ENCODE measurements at regions not wholly inside any gene's neighbourhood (a gene's known extent, or its start where the extent isn't known, plus 50 kb on each side); places are given as distances from the start of the nearest gene placed in this dataset.

- Histone ChIP-seq H2AFZ (ENCODE audit: low read depth, low read length) (no peak overlapping the region), H3K9me3 (ENCODE audit: control insufficient read depth, low read length) (no peaks in the 10 kb centered on the region), H3K4me1 (ENCODE audit: control insufficient read depth, insufficient read depth, low read depth, low read length) (peaks cover 3% of the 10 kb centered on the region), H3K4me2 (ENCODE audit: low read length, poor library complexity, severe bottlenecking) (no peak overlapping the region), H2BK12ac (ENCODE audit: low read length in 2 of 2) (no peak overlapping the region), H2AK5ac (ENCODE audit: low read length, severe bottlenecking) (no peak overlapping the region), H2BK5ac (ENCODE audit: low read depth, low read length, poor library complexity, severe bottlenecking) (no peak overlapping the region), H3K18ac (ENCODE audit: low read depth in 1 of 2, low read length in 2 of 2) (no peak overlapping the region), H3K4ac (ENCODE audit: low read depth in 1 of 2, low read length in 2 of 2) (no peak overlapping the region), H3K36me3 (ENCODE audit: control insufficient read depth in 1 of 2, insufficient read depth in 2 of 2, low read depth in 1 of 2, low read length in 2 of 2) (no peaks in the 10 kb centered on the region), H2BK120ac (ENCODE audit: low read depth, low read length) (no peak overlapping the region), H4K91ac (ENCODE audit: low read length) (no peak overlapping the region), H3K9ac (ENCODE audit: low read length) (no peak overlapping the region), H3K4me3 (ENCODE audit: insufficient read depth in 1 of 2, low read depth in 1 of 2, low read length in 2 of 2) (no peak overlapping the region), H3K27me3 (ENCODE audit: control insufficient read depth in 1 of 2, insufficient read depth in 1 of 2, low read length in 2 of 2) (no peaks in the 10 kb centered on the region), H3K79me1 (replicated peaks; ENCODE audit: low read length, poor library complexity, severe bottlenecking) (no peaks in the 10 kb centered on the region), H2BK15ac (ENCODE audit: low read depth, poor library complexity, severe bottlenecking) (no peak overlapping the region), H3K14ac (ENCODE audit: low read length in 2 of 2) (no peak overlapping the region), H4K8ac (ENCODE audit: low read length) (no peak overlapping the region), H3K27ac (ENCODE audit: low read length, poor library complexity, severe bottlenecking) (no peak overlapping the region), H3K23ac (ENCODE audit: low read length in 2 of 2) (no peak overlapping the region)
- no peak for DNase-seq
- 76% methylated on average over 4 of the region's 5 CpGs for WGBS
Measured at GRCh38 chr7:69360913-69361312, 237.4 kb upstream of the AUTS2 start.

GRCh38 chr7:69363136-69363535 lies 235.1 kb upstream of the AUTS2 start:
- no peak overlapping the region for H3K14ac ChIP-seq (ENCODE audit: low read length in 2 of 2)
- no peak overlapping the region for H4K8ac ChIP-seq (ENCODE audit: low read length)
- no peaks in the 10 kb centered on the region for H3K9me3 ChIP-seq (ENCODE audit: control insufficient read depth, low read length)
- H3K27me3 ChIP-seq (ENCODE audit: control insufficient read depth in 1 of 2, insufficient read depth in 1 of 2, low read length in 2 of 2), result no peaks in the 10 kb centered on the region
- no peak overlapping the region for H3K9ac ChIP-seq (ENCODE audit: low read length)
- H2AFZ ChIP-seq (ENCODE audit: low read depth, low read length), result no peak overlapping the region
- no peaks in the 10 kb centered on the region for H3K36me3 ChIP-seq (ENCODE audit: control insufficient read depth in 1 of 2, insufficient read depth in 2 of 2, low read depth in 1 of 2, low read length in 2 of 2)
- H3K4me3 ChIP-seq (ENCODE audit: insufficient read depth in 1 of 2, low read depth in 1 of 2, low read length in 2 of 2), result no peak overlapping the region
- no peak overlapping the region for H2BK5ac ChIP-seq (ENCODE audit: low read depth, low read length, poor library complexity, severe bottlenecking)
- H3K27ac ChIP-seq (ENCODE audit: low read length, poor library complexity, severe bottlenecking), result no peak overlapping the region
- no peaks in the 10 kb centered on the region for H3K79me1 ChIP-seq (replicated peaks; ENCODE audit: low read length, poor library complexity, severe bottlenecking)
- H2BK12ac ChIP-seq (ENCODE audit: low read length in 2 of 2), result no peak overlapping the region
- H3K4me2 ChIP-seq (ENCODE audit: low read length, poor library complexity, severe bottlenecking), result no peak overlapping the region
- DNase-seq, result no peak
- H2BK15ac ChIP-seq (ENCODE audit: low read depth, poor library complexity, severe bottlenecking), result no peak overlapping the region
- no peak overlapping the region for H3K4ac ChIP-seq (ENCODE audit: low read depth in 1 of 2, low read length in 2 of 2)
- H4K91ac ChIP-seq (ENCODE audit: low read length), result no peak overlapping the region
- no peak overlapping the region for H3K23ac ChIP-seq (ENCODE audit: low read length in 2 of 2)
- WGBS, result 55% methylated on average over 9 of the region's 9 CpGs
- H2AK5ac ChIP-seq (ENCODE audit: low read length, severe bottlenecking), result no peak overlapping the region
- H3K18ac ChIP-seq (ENCODE audit: low read depth in 1 of 2, low read length in 2 of 2), result no peak overlapping the region
- peaks cover 10% of the 10 kb centered on the region for H3K4me1 ChIP-seq (ENCODE audit: control insufficient read depth, insufficient read depth, low read depth, low read length)
- no peak overlapping the region for H2BK120ac ChIP-seq (ENCODE audit: low read depth, low read length)

GRCh38 chr7:69364813-69365643 lies 233.2 kb upstream of the AUTS2 start:
- H4K8ac ChIP-seq (ENCODE audit: low read length), result no peak overlapping the region
- 90% methylated on average over 7 of the region's 9 CpGs for WGBS
- H3K27me3 ChIP-seq (ENCODE audit: control insufficient read depth in 1 of 2, insufficient read depth in 1 of 2, low read length in 2 of 2), result no peaks in the 10 kb centered on the region
- no peak overlapping the region for H4K91ac ChIP-seq (ENCODE audit: low read length)
- H3K36me3 ChIP-seq (ENCODE audit: control insufficient read depth in 1 of 2, insufficient read depth in 2 of 2, low read depth in 1 of 2, low read length in 2 of 2), result no peaks in the 10 kb centered on the region
- H2AK5ac ChIP-seq (ENCODE audit: low read length, severe bottlenecking), result no peak overlapping the region
- no peak overlapping the region for H3K23ac ChIP-seq (ENCODE audit: low read length in 2 of 2)
- no peak overlapping the region for H2BK15ac ChIP-seq (ENCODE audit: low read depth, poor library complexity, severe bottlenecking)
- H3K4ac ChIP-seq (ENCODE audit: low read depth in 1 of 2, low read length in 2 of 2), result no peak overlapping the region
- H3K14ac ChIP-seq (ENCODE audit: low read length in 2 of 2), result no peak overlapping the region
- no peak for DNase-seq
- peak overlapping the region; percentile 46 for H3K27ac ChIP-seq (ENCODE audit: low read length, poor library complexity, severe bottlenecking)
- peak overlapping the region; percentile 80 for H3K9ac ChIP-seq (ENCODE audit: low read length)
- no peaks in the 10 kb centered on the region for H3K9me3 ChIP-seq (ENCODE audit: control insufficient read depth, low read length)
- H3K4me1 ChIP-seq (ENCODE audit: control insufficient read depth, insufficient read depth, low read depth, low read length), result peaks cover 10% of the 10 kb centered on the region
- no peak overlapping the region for H2BK120ac ChIP-seq (ENCODE audit: low read depth, low read length)
- no peak overlapping the region for H2BK12ac ChIP-seq (ENCODE audit: low read length in 2 of 2)
- no peak overlapping the region for H2AFZ ChIP-seq (ENCODE audit: low read depth, low read length)
- H3K4me2 ChIP-seq (ENCODE audit: low read length, poor library complexity, severe bottlenecking), result no peak overlapping the region
- no peak overlapping the region for H3K18ac ChIP-seq (ENCODE audit: low read depth in 1 of 2, low read length in 2 of 2)
- no peak overlapping the region for H2BK5ac ChIP-seq (ENCODE audit: low read depth, low read length, poor library complexity, severe bottlenecking)
- peak overlapping the region in 1 of 2 experiments; percentile 67 for H3K4me3 ChIP-seq (ENCODE audit: insufficient read depth in 1 of 2, low read depth in 1 of 2, low read length in 2 of 2)
- no peaks in the 10 kb centered on the region for H3K79me1 ChIP-seq (replicated peaks; ENCODE audit: low read length, poor library complexity, severe bottlenecking)

GRCh38 chr7:69365651-69366192 lies 232.6 kb upstream of the AUTS2 start:
- Histone ChIP-seq H3K4me3 (ENCODE audit: insufficient read depth in 1 of 2, low read depth in 1 of 2, low read length in 2 of 2) (peak overlapping the region in 1 of 2 experiments; percentile 67), H3K79me1 (replicated peaks; ENCODE audit: low read length, poor library complexity, severe bottlenecking) (no peaks in the 10 kb centered on the region)
- WGBS, result 23% methylated on average over 13 of the region's 13 CpGs

More at GRCh38 chr7:69365651-69366192, 232.6 kb upstream of the AUTS2 start:
- Histone ChIP-seq H3K27me3 (ENCODE audit: control insufficient read depth in 1 of 2, insufficient read depth in 1 of 2, low read length in 2 of 2) (no peaks in the 10 kb centered on the region), H3K4ac (ENCODE audit: low read depth in 1 of 2, low read length in 2 of 2) (no peak overlapping the region), H3K4me2 (ENCODE audit: low read length, poor library complexity, severe bottlenecking) (peak overlapping the region; percentile 11), H3K14ac (ENCODE audit: low read length in 2 of 2) (no peak overlapping the region), H4K91ac (ENCODE audit: low read length) (no peak overlapping the region), H3K4me1 (ENCODE audit: control insufficient read depth, insufficient read depth, low read depth, low read length) (peaks cover 10% of the 10 kb centered on the region), H3K27ac (ENCODE audit: low read length, poor library complexity, severe bottlenecking) (peak overlapping the region; percentile 46), H2BK5ac (ENCODE audit: low read depth, low read length, poor library complexity, severe bottlenecking) (no peak overlapping the region), H2BK12ac (ENCODE audit: low read length in 2 of 2) (no peak overlapping the region), H3K9me3 (ENCODE audit: control insufficient read depth, low read length) (no peaks in the 10 kb centered on the region), H2AFZ (ENCODE audit: low read depth, low read length) (no peak overlapping the region), H3K9ac (ENCODE audit: low read length) (peak overlapping the region; percentile 80), H4K8ac (ENCODE audit: low read length) (peak overlapping the region; percentile 31), H3K36me3 (ENCODE audit: control insufficient read depth in 1 of 2, insufficient read depth in 2 of 2, low read depth in 1 of 2, low read length in 2 of 2) (no peaks in the 10 kb centered on the region), H2BK15ac (ENCODE audit: low read depth, poor library complexity, severe bottlenecking) (no peak overlapping the region), H2AK5ac (ENCODE audit: low read length, severe bottlenecking) (no peak overlapping the region), H3K18ac (ENCODE audit: low read depth in 1 of 2, low read length in 2 of 2) (no peak overlapping the region), H2BK120ac (ENCODE audit: low read depth, low read length) (no peak overlapping the region), H3K23ac (ENCODE audit: low read length in 2 of 2) (no peak overlapping the region)
- DNase-seq, result peak; percentile 79
